Karpas-422 (cell line): ENCODE measurements at regions not wholly inside any gene's neighbourhood (a gene's known extent, or its start where the extent isn't known, plus 50 kb on each side); places are given as distances from the start of the nearest gene placed in this dataset.

Experiments used
- DNase-seq: peaks from one replicate; pipeline ENCODE4 v3.0.0-alpha.2; 2015
- H2AFZ ChIP-seq: fragments of 200-600 bp; sonication (generic); 2 replicates; pipeline ENCODE4 v1.6.1; 2014; ENCODE audit warnings: antibody characterized with exemption, low read length, mixed read lengths
- H3K27ac ChIP-seq: fragments of 200-600 bp; sonication (generic); 2 replicates; pipeline ENCODE4 v1.5.1; 2014; ENCODE audit warnings: mild to moderate bottlenecking, low read length, moderate library complexity
- H3K27me3 ChIP-seq: fragments of 200-600 bp; sonication (generic); 2 replicates; pipeline ENCODE4 v1.6.1; 2014; ENCODE audit warnings: low read length, mixed read lengths
- H3K36me3 ChIP-seq: fragments of 200-600 bp; sonication (generic); 2 replicates; pipeline ENCODE4 v1.6.1; 2014; ENCODE audit warnings: low read length, mixed read lengths; ENCODE audit not compliant: insufficient read depth
- H3K4me1 ChIP-seq: fragments of 200-600 bp; sonication (generic); 2 replicates; pipeline ENCODE4 v1.6.1; 2014; ENCODE audit warnings: mild to moderate bottlenecking, low read length, mixed read lengths
- H3K4me2 ChIP-seq: fragments of 200-600 bp; sonication (generic); 2 replicates; pipeline ENCODE4 v1.6.1; 2014; ENCODE audit warnings: low read length, low read depth, mild to moderate bottlenecking; ENCODE audit not compliant: poor library complexity, severe bottlenecking
- H3K4me3 ChIP-seq: fragments of 200-600 bp; sonication (generic); 2 replicates; pipeline ENCODE4 v1.5.1; 2014; ENCODE audit warnings: mild to moderate bottlenecking, antibody characterized with exemption, low read length, mixed read lengths
- H3K79me2 ChIP-seq: fragments of 200-600 bp; sonication (generic); 2 replicates; pipeline ENCODE4 v1.6.1; 2014; ENCODE audit warnings: mild to moderate bottlenecking, low read length, mixed read lengths
- H3K9ac ChIP-seq: fragments of 200-600 bp; sonication (generic); 2 replicates; pipeline ENCODE4 v1.6.0; 2014; ENCODE audit warnings: low read length
- H3K9me2 ChIP-seq: fragments of 200-600 bp; sonication (generic), shearing (Covaris generic); replicated peaks from 2 replicates; pipeline ENCODE4 v1.6.0; 2014; ENCODE audit warnings: mild to moderate bottlenecking, low read length, moderate library complexity; ENCODE audit not compliant: insufficient read depth
- H3K9me3 ChIP-seq: fragments of 300-700, 200-600 bp; sonication (generic); 2 replicates; pipeline ENCODE4 v1.6.1; 2014; ENCODE audit warnings: low read length, mixed read lengths
- H4K20me1 ChIP-seq: fragments of 200-600 bp; sonication (generic); 2 replicates; pipeline ENCODE4 v1.6.1; 2014; ENCODE audit warnings: mild to moderate bottlenecking, antibody characterized with exemption, low read length, low read depth; ENCODE audit not compliant: insufficient read depth

DNA sequence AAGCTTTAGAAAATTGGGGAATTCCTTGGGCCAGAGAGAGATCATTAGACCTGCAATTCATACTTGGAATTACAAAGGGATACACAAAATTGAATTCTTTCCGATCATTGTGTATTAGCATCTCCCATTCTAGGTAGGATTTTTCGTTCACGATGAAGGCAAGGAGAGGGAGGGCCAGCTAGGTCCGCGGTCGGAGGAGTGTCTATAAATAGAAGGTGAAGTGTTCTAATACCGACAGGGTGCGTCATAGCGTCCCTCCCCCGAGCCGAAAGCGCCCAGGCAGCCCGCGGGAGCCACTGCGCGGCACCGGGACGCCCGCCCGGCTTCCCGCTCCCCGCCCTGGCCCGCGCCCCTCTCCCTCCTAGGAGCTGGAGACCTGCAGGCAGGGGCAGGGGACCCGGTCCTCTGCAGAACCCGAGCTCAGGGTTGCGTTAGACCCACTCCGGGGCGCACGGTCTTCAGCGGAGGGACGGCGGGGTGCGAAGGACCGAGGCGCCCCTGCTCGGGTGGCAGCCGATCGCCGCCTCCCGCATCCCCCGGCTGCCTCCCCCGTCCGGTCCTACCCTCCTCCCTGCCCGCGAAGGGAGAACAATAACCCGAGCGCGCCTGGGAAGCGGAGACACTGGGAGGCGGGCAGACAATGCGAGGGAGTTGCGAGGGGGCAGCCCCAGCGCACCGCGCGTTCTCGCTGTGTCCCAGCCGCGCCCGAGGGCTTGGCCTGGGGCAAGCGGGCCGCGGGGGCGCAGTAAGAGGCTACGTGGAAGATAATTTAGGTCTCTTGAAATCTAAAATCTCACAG lies 114.2 kb upstream of the SERTAD2 start:
- H4K20me1 ChIP-seq: no peaks in the 10 kb centered on the region
- peak overlapping the region; percentile 72 for H3K27ac ChIP-seq
- peak overlapping the region; percentile 87 for H3K9ac ChIP-seq
- no peaks in the 10 kb centered on the region for H3K79me2 ChIP-seq
- H2AFZ ChIP-seq: peak overlapping the region; percentile 78
- peak overlapping the region; percentile 66 for H3K4me3 ChIP-seq
- no peaks in the 10 kb centered on the region for H3K36me3 ChIP-seq
- H3K9me2 ChIP-seq: no peaks in the 10 kb centered on the region
- peak; percentile 94 for DNase-seq
- H3K4me1 ChIP-seq: peaks cover 62% of the 10 kb centered on the region
- peak overlapping the region; percentile 90 for H3K4me2 ChIP-seq
- H3K27me3 ChIP-seq: no peaks in the 10 kb centered on the region
- no peaks in the 10 kb centered on the region for H3K9me3 ChIP-seq

DNA sequence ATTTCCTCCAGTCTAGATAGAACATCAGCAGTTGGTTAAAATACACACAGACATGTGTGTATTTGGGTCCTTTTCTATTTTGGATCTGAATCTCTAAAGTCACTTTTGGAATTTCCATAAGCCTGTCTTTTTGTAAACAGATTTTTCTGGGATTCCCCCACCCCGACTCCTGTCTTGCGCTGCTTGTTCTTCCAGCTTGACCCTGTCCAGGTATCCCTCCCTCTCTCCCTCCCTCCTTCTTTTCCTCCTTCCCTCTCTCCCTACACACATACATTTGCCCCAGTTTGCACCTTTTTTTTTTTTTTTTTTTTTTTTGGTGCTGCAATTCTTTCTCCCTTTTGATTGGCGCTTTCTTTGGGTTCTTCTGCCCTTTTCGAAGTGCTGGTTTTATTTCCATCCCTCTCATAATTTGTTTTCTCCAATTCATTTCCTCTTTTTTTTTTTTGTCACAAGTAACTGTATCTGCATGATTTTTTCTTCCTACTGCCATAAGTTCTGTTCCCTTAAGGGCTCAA lies 114.8 kb upstream of the SERTAD2 start:
- Histone ChIP-seq H3K27ac (peak overlapping the region; percentile 72), H3K36me3 (no peaks in the 10 kb centered on the region), H3K9me3 (no peaks in the 10 kb centered on the region), H3K79me2 (no peaks in the 10 kb centered on the region), H2AFZ (peak overlapping the region; percentile 78), H3K9me2 (no peaks in the 10 kb centered on the region), H3K4me2 (peak overlapping the region; percentile 90), H3K4me1 (peaks cover 56% of the 10 kb centered on the region), H3K4me3 (peak overlapping the region; percentile 66), H3K27me3 (no peaks in the 10 kb centered on the region), H4K20me1 (no peaks in the 10 kb centered on the region), H3K9ac (peak overlapping the region; percentile 87)
- DNase-seq: peak; percentile 85

DNA sequence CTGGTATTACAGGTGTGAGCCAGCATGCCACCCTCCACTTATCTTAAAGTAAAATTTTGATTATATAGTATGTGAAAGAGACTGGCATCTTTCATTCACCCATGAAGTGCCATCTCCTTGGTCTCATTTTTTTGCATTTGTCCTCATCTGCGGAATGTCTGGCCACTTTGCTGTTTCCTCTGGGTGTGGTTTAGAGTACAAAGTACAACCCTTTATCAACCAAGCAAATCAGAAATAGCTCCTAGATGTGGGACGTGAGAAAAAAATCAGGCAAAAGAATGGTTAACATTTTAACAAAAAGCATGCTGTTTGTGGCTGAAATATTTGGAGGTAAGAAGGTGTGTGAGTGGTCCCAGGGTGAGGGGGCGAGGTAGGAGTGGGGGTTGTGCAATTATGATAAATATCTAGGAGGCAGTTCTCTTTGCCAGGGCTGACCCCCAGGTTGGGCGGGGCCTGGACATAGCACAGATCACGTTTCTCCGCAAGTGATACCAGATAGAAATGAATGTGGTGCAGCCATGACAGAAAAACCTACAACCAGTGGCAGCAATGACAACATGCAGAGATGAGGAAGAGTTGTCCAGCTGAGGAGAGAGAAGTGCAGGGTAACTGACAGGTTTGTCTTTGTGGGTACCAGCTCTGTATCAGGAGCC lies 115.8 kb upstream of the SERTAD2 start:
- Histone ChIP-seq H3K27me3 (no peaks in the 10 kb centered on the region), H4K20me1 (no peaks in the 10 kb centered on the region), H3K4me2 (peak overlapping the region; percentile 90), H2AFZ (peak overlapping the region; percentile 4; the same call in 1 of the 2 replicates), H3K9me2 (no peaks in the 10 kb centered on the region), H3K4me1 (peaks cover 52% of the 10 kb centered on the region), H3K9ac (peak overlapping the region; percentile 15), H3K36me3 (no peaks in the 10 kb centered on the region), H3K27ac (peak overlapping the region; percentile 72), H3K9me3 (no peaks in the 10 kb centered on the region), H3K4me3 (no peak overlapping the region), H3K79me2 (no peaks in the 10 kb centered on the region)
- DNase-seq: peak; percentile 70

DNA sequence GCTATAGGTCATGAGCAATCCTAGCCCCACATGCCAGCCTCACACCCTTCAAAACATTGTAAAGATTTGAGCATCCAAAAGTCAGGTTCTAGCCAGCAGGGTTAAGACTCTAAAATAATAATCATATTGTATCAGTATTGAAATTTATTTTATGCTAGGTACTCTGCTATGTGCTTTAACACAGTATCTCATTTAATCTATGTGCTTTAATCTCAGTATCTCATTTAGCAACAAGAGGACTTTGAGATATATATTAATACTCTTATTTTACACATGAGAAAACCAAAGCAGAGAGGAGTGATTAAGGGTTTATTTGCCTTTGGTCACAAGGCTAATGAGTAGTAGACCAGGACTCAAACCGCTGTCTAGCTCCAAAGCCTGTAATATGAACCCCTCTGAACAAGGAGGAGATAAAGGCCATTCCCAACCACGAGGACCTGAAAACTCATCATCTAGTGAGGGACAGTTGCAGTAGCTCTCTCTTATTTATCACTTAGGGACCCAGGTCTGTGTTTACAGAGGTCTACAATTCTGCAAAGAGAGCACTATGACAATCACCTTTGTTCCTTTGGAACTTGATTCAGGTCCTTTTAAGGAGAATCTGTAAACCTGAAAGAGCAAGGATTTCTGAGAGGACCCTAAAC lies 116.5 kb upstream of the SERTAD2 start:
- Histone ChIP-seq H3K9me2 (no peaks in the 10 kb centered on the region), H3K4me3 (no peak overlapping the region), H2AFZ (0 out of 2 replicates have a peak overlapping the region, but pooled peaks have one; percentile 4), H3K9me3 (no peaks in the 10 kb centered on the region), H3K27me3 (no peaks in the 10 kb centered on the region), H3K79me2 (no peaks in the 10 kb centered on the region), H4K20me1 (no peaks in the 10 kb centered on the region), H3K4me1 (peaks cover 45% of the 10 kb centered on the region), H3K36me3 (no peaks in the 10 kb centered on the region), H3K27ac (peak overlapping the region; percentile 72), H3K9ac (peak overlapping the region; percentile 15), H3K4me2 (peak overlapping the region; percentile 90)
- DNase-seq: no peak

DNA sequence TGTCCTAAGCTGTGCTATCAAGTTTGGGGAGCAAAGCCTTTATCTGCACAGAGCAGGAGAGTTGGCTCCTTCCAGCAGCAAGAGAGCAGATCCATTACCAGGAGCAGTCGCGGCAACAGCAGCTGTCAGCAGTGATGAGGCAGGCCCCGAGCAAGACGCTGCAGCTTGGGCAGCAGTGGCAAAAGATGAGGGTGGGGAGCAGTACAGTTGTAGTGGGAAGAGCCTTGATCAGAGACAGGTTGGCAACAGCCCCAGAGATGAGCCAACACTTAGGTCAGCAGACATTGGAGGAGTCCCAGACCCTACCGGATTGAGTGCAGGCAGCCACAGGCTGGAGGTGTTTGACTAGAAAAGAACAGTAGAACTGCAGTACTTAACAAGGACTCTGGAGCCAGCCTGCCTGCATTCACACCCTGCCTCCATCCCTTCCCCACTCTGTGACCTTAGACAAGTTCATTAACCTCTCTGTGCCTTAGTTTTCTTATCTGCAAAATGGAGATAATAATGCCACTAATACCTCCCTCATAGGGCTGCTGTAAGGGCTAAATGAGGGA lies 117.1 kb upstream of the SERTAD2 start:
- no peaks in the 10 kb centered on the region for H3K27me3 ChIP-seq
- no peaks in the 10 kb centered on the region for H4K20me1 ChIP-seq
- no peak overlapping the region for H3K9ac ChIP-seq
- H3K4me2 ChIP-seq: peak overlapping the region; percentile 90
- peaks cover 42% of the 10 kb centered on the region for H3K4me1 ChIP-seq
- no peaks in the 10 kb centered on the region for H3K9me2 ChIP-seq
- H3K9me3 ChIP-seq: no peaks in the 10 kb centered on the region
- no peaks in the 10 kb centered on the region for H3K36me3 ChIP-seq
- no peak overlapping the region for H3K4me3 ChIP-seq
- H3K27ac ChIP-seq: no peak overlapping the region
- DNase-seq: no peak
- no peak overlapping the region for H2AFZ ChIP-seq
- no peaks in the 10 kb centered on the region for H3K79me2 ChIP-seq

DNA sequence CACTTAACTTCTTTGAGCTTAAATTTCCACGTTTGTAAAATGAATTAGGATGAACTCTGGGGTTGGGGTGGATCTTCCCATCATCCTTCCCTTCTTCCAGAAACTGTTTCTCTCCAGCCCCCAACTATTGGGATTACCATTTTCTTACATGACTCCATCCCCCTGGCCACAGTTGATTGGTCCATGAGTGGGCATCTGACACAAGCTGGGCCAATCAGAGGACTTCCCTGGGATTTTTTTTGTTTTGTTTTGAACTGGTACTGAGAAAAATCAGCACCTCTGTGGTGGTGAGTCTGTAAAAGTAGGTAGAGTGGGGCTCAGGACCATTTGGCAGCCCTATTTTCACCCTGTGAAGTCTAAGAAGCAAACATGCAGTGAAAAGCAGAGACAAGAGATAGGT lies 118.0 kb upstream of the SERTAD2 start:
- Histone ChIP-seq H3K4me2 (no peak overlapping the region), H3K27ac (no peak overlapping the region), H2AFZ (no peak overlapping the region), H4K20me1 (no peaks in the 10 kb centered on the region), H3K79me2 (no peaks in the 10 kb centered on the region), H3K9ac (no peak overlapping the region), H3K9me3 (no peaks in the 10 kb centered on the region), H3K4me3 (no peak overlapping the region), H3K4me1 (peaks cover 39% of the 10 kb centered on the region), H3K9me2 (no peaks in the 10 kb centered on the region), H3K36me3 (no peaks in the 10 kb centered on the region), H3K27me3 (no peaks in the 10 kb centered on the region)
- DNase-seq: no peak

DNA sequence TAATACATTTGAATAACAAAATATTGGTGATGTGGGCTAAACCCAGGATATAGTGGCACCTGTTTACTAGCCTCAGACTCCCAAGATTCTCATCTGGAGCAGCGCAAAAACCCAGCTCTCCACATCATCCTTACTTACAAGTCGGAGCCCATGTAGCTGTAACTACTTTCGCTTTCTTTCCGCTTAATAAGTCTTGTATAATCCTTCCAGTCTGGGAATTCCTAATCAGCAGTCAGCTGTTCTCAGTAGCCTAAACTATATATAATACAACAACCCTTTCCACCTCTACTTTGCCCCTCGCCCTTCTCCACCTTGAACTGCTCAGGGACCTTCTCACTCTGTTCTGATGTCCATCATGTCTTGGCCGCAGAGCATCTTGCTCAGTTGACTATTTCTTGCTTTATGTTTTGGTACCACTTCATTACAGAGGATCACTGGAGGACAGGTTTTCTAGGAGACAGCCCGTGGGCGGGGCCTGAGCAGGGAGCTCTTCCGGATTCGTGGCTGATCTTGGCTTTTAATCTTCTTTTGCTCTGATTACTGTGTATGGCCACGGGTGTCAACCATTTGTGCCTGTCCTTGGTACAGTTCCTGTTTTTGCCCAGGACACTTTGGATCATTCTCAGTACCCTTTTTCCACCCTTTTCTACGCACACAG lies 119.9 kb upstream of the SERTAD2 start:
- no peaks in the 10 kb centered on the region for H3K36me3 ChIP-seq
- H3K4me3 ChIP-seq: no peak overlapping the region
- H2AFZ ChIP-seq: no peak overlapping the region
- no peaks in the 10 kb centered on the region for H4K20me1 ChIP-seq
- peaks cover 22% of the 10 kb centered on the region for H3K4me1 ChIP-seq
- no peak overlapping the region for H3K27ac ChIP-seq
- no peaks in the 10 kb centered on the region for H3K27me3 ChIP-seq
- DNase-seq: no peak
- H3K9me2 ChIP-seq: no peaks in the 10 kb centered on the region
- no peak overlapping the region for H3K9ac ChIP-seq
- H3K79me2 ChIP-seq: no peaks in the 10 kb centered on the region
- no peaks in the 10 kb centered on the region for H3K9me3 ChIP-seq
- H3K4me2 ChIP-seq: no peak overlapping the region
